Naive thymus-derived CD4-positive, alpha-beta T cell (primary cell): ENCODE measurements at regions not wholly inside any gene's neighbourhood (a gene's known extent, or its start where the extent isn't known, plus 50 kb on each side); places are given as distances from the start of the nearest gene placed in this dataset.

Source experiments
- ATAC-seq: fragments of 150-1000 bp; cut with Tn5 transposase; 2 replicates; pipeline ENCODE4 v1.10.0; 2021; ENCODE audit warnings: mild to moderate bottlenecking, moderate library complexity
- CTCF ChIA-PET: fragments of 350-600 bp; sonication (Branson Sonifier 250); formaldehyde crosslinking; loops from one replicate; lab custom pipeline; 2021; ENCODE audit warnings: antibody characterized with exemption; lab: Charles Lee
- POLR2A ChIA-PET: fragments of 350-600 bp; sonication (Branson Sonifier 250); formaldehyde crosslinking; loops from one replicate; lab custom pipeline; 2021; ENCODE audit warnings: antibody characterized with exemption, inconsistent platforms; lab: Charles Lee
- DNase-seq, 9 donors: peaks; one replicate each; pipeline versions ENCODE4 v3.0.0 to v3.0.0-alpha.2; 2020 to 2022; ENCODE audit warnings: mixed read lengths in 1 of 9
- H3K27ac ChIP-seq: one replicate; pipeline ENCODE4 v1.7.0; 2013; ENCODE audit warnings: mild to moderate bottlenecking, low read depth, low read length, moderate library complexity
- H3K27me3 ChIP-seq, 2 donors: one replicate each; pipeline ENCODE4 v1.7.0; 2013; ENCODE audit warnings: low read length in 2 of 2, mild to moderate bottlenecking in 2 of 2, moderate library complexity in 2 of 2; ENCODE audit not compliant: control insufficient read depth in 2 of 2, insufficient read depth in 2 of 2
- H3K36me3 ChIP-seq, 3 experiments: 1 replicate in 2 of 3; 2 replicates in 1 of 3; pipeline ENCODE4 v1.7.0; 2013; ENCODE audit warnings: low read length in 3 of 3, mild to moderate bottlenecking in 3 of 3, moderate library complexity in 1 of 3; ENCODE audit not compliant: insufficient read depth in 3 of 3, control insufficient read depth in 2 of 3
- H3K4me1 ChIP-seq, 2 donors: one replicate each; pipeline ENCODE4 v1.7.0; 2013; ENCODE audit warnings: low read length in 2 of 2, mild to moderate bottlenecking in 2 of 2, moderate library complexity in 1 of 2; ENCODE audit not compliant: control insufficient read depth in 2 of 2, insufficient read depth in 2 of 2
- H3K4me3 ChIP-seq: 2 replicates; pipeline ENCODE4 v1.7.0; 2013; ENCODE audit warnings: mild to moderate bottlenecking, low read length
- H3K9me3 ChIP-seq, 3 experiments: 1 replicate in 2 of 3; 2 replicates in 1 of 3; pipeline ENCODE4 v1.7.0; 2013; ENCODE audit warnings: low read length in 3 of 3; ENCODE audit not compliant: control insufficient read depth in 2 of 3
- H3K27ac Mint-ChIP-seq, 9 donors: one replicate each; pipeline ENCODE4 v1.8.0; 2020 to 2022; ENCODE audit warnings: mixed read lengths in 9 of 9, mild to moderate bottlenecking in 8 of 9, moderate library complexity in 5 of 9, inconsistent platforms in 2 of 9
- H3K27me3 Mint-ChIP-seq, 5 donors: one replicate each; pipeline ENCODE4 v1.8.0; 2021 to 2022; ENCODE audit warnings: mixed read lengths in 5 of 5, mild to moderate bottlenecking in 1 of 5
- H3K36me3 Mint-ChIP-seq, 5 donors: one replicate each; pipeline ENCODE4 v1.8.0; 2020 to 2022; ENCODE audit warnings: mixed read lengths in 5 of 5, mild to moderate bottlenecking in 3 of 5, inconsistent platforms in 1 of 5
- H3K4me1 Mint-ChIP-seq, 7 donors: one replicate each; pipeline ENCODE4 v1.8.0; 2020 to 2022; ENCODE audit warnings: mixed read lengths in 7 of 7, mild to moderate bottlenecking in 3 of 7, inconsistent platforms in 1 of 7
- H3K4me3 Mint-ChIP-seq, 10 donors: one replicate each; pipeline ENCODE4 v1.8.0; 2020 to 2022; ENCODE audit warnings: mild to moderate bottlenecking in 10 of 10, mixed read lengths in 10 of 10, moderate library complexity in 6 of 10, inconsistent platforms in 2 of 10
- H3K9me3 Mint-ChIP-seq, 11 donors: one replicate each; pipeline ENCODE4 v1.8.0; 2020 to 2022; ENCODE audit warnings: mixed read lengths in 11 of 11, mild to moderate bottlenecking in 4 of 11, inconsistent platforms in 1 of 11, moderate library complexity in 1 of 11
- intact Hi-C, 2 donors: fragments of 100-400 bp; cut with micrococcal nuclease; formaldehyde crosslinking; loops; one replicate each; pipeline ENCODE4 v1.15.1; 2023

DNA sequence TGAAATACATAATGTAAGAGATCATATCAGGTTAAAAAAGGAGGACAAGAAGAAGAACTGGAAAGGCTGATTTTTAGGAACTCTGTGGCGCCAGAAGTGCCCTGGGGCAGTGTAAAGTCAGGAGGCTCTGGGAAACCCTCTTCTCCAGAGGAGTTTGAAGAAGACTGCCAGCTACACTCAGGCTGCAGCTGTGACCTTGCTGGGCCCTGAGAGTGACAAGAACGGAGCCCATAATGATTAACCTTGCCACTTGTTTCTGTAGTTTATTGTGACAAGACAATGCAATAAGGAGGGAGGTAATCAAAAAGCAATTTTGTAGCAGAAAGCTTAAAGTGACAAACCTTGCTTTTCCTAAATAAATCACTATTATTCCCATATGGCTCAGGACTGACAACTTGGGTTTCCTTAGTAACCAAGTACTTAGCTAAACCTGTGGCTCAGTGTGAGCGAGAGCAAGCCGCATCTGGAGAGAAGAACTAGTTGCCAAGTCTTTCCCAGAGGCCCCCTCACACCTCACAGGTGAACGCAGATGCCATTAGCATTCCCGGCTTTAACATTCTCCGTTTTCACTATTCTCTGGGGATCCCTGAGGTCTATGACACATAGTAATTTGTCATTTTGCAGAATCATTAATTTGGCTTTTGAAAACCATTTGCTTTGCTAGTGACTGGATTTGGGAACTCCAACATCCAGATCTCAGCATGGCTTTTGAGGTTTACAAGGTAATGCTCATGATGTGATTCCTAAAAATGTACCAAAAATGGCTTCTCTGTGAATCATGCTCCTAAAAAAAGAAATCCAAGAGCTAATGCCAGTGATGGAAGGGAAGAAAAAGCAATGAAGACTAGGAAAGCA lies 115.9 kb downstream of the OMA1 start:
- Mint-ChIP-seq H3K9me3 (peaks cover 0 to 8% (median 4%) of the 10 kb centered on the region in 11 donors), H3K4me3 (no peak overlapping the region), H3K4me1 (no peaks in the 10 kb centered on the region), H3K36me3 (peaks cover 2 to 44% (median 26%) of the 10 kb centered on the region in 5 donors), H3K27me3 (no peaks in the 10 kb centered on the region), H3K27ac (no peak overlapping the region)
- Histone ChIP-seq H3K27me3 (no peaks in the 10 kb centered on the region), H3K4me1 (no peaks in the 10 kb centered on the region), H3K4me3 (no peak overlapping the region), H3K27ac (no peak overlapping the region), H3K36me3 (no peaks in the 10 kb centered on the region), H3K9me3 (no peaks in the 10 kb centered on the region)
- CTCF ChIA-PET, result no interaction called here
- no peak for DNase-seq
- POLR2A ChIA-PET, result no interaction called here
- intact Hi-C loops, result no loop called here
- no peak for ATAC-seq

DNA sequence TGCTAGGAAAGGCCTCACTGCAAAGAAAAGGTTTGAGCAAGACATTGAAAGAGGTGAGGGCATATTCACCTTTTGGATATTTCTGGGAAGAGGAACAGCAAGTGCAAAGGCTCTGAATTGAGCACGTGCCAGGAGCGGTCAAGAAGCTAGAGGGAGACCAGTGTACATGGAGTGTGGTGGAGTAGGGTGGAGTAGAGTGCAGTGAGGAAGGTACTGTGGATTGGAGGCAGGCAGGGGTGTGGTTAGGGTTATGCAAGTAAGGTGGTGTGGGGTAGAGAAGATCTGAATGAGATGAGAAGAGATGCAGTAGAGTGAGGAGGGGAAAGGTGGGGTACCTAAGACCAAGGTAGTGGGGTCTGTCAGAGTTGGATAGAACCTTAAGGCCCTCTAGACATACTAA lies 119.6 kb downstream of the OMA1 start:
- Histone ChIP-seq H3K4me1 (no peaks in the 10 kb centered on the region), H3K27ac (no peak overlapping the region), H3K4me3 (no peak overlapping the region), H3K36me3 (no peaks in the 10 kb centered on the region), H3K9me3 (no peaks in the 10 kb centered on the region), H3K27me3 (no peaks in the 10 kb centered on the region)
- peaks cover 0 to 4% (median 0%) of the 10 kb centered on the region in 7 donors for H3K4me1 Mint-ChIP-seq
- ChIA-PET POLR2A (no interaction called here), CTCF (no interaction called here)
- H3K9me3 Mint-ChIP-seq, result peaks cover 0 to 8% (median 4%) of the 10 kb centered on the region in 11 donors
- no peak overlapping the region for H3K4me3 Mint-ChIP-seq
- H3K27ac Mint-ChIP-seq, result no peak overlapping the region
- intact Hi-C loops, result no loop called here
- DNase-seq (no peak), ATAC-seq (no peak)
- H3K36me3 Mint-ChIP-seq, result peaks cover 2 to 58% (median 37%) of the 10 kb centered on the region in 5 donors
- peaks cover 0 to 4% (median 0%) of the 10 kb centered on the region in 5 donors for H3K27me3 Mint-ChIP-seq

DNA sequence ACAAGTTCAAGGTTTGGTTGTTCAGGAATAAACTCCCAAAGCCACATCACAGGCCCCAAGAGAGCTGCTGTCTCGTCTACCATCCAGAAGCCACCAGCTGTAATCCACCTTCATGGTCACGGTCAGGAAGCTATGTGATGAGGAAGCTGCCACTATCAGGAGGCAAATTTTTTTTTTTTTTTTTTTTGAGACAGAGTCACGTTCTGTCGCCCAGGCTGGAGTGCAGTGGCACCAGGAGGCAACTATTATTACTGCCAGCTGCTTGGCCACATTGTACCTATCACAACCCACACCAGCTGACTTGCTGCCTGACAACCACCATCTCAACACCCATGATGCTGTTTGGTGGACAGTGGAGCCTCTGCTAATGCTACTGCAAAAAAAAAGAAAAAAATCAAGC lies 124.1 kb downstream of the OMA1 start:
- peaks cover 0 to 4% (median 0%) of the 10 kb centered on the region in 5 donors for H3K27me3 Mint-ChIP-seq
- ATAC-seq (no peak), DNase-seq (no peak)
- intact Hi-C loops, result no loop called here
- Histone ChIP-seq H3K27ac (no peak overlapping the region), H3K36me3 (no peaks in the 10 kb centered on the region), H3K9me3 (no peaks in the 10 kb centered on the region), H3K27me3 (no peaks in the 10 kb centered on the region), H3K4me3 (no peak overlapping the region), H3K4me1 (no peaks in the 10 kb centered on the region)
- no peak overlapping the region for H3K4me3 Mint-ChIP-seq
- CTCF ChIA-PET, result no interaction called here
- H3K27ac Mint-ChIP-seq, result no peak overlapping the region
- POLR2A ChIA-PET, result no interaction called here
- H3K9me3 Mint-ChIP-seq, result peaks cover 0 to 4% (median 0%) of the 10 kb centered on the region in 11 donors
- H3K4me1 Mint-ChIP-seq, result peaks cover 0 to 4% (median 0%) of the 10 kb centered on the region in 7 donors
- H3K36me3 Mint-ChIP-seq, result peaks cover 2 to 44% (median 23%) of the 10 kb centered on the region in 5 donors

DNA sequence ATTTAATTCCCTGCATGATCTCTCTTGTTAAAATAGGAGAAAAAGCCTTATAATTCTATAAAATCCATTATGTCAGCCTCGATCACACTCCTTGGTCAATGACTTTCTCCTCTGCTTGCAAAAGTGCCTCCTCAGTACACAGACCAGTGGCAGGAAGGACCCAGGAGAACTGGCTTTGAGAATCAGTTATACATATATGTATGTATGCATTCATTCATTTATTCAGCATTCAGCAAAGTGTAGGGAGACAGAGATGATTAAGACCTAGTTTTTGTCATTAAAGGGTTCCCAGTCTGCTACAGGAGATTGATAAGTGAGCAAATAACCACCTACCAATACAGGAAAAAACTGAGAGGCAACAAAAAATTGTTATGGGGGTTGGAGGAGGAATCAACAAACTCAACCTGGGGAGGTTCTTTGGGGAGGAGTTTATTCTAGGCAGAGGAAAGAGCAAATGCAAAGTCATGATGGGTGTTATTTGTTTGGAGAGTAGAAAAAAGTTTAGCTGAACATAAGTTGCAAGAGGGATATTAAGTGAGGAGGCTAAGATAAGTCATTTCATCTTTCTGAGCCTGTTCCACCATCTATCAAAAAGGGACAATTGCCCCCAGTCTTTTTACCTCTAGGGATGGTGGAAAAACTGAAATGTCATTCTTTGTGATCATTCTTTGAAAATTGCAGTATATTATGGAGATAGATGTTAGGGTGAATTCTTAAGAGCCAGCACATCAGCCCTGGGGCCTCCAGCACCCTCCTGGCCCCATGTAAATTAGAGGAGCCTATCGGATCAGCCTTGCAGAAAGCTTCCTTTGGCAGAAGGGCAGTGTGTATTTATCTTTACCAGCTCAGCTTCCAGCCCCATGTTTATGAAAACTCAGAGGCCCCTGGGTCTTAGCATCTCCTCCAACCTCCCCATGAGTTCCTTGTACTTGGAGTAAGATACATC lies 128.0 kb downstream of the OMA1 start:
- ChIA-PET CTCF (no interaction called here), POLR2A (no interaction called here)
- Mint-ChIP-seq H3K27ac (no peak overlapping the region), H3K27me3 (no peaks in the 10 kb centered on the region), H3K4me3 (no peak overlapping the region), H3K4me1 (peaks cover 0 to 1% (median 0%) of the 10 kb centered on the region in 7 donors), H3K9me3 (no peaks in the 10 kb centered on the region), H3K36me3 (peaks cover 0 to 23% (median 5%) of the 10 kb centered on the region in 5 donors)
- H3K9me3 ChIP-seq, result no peaks in the 10 kb centered on the region
- no peaks in the 10 kb centered on the region for H3K36me3 ChIP-seq
- DNase-seq (no peak), ATAC-seq (no peak)
- H3K27ac ChIP-seq, result no peak overlapping the region
- intact Hi-C loops, result no loop called here
- no peaks in the 10 kb centered on the region for H3K27me3 ChIP-seq
- H3K4me1 ChIP-seq, result no peaks in the 10 kb centered on the region
- no peak overlapping the region for H3K4me3 ChIP-seq

DNA sequence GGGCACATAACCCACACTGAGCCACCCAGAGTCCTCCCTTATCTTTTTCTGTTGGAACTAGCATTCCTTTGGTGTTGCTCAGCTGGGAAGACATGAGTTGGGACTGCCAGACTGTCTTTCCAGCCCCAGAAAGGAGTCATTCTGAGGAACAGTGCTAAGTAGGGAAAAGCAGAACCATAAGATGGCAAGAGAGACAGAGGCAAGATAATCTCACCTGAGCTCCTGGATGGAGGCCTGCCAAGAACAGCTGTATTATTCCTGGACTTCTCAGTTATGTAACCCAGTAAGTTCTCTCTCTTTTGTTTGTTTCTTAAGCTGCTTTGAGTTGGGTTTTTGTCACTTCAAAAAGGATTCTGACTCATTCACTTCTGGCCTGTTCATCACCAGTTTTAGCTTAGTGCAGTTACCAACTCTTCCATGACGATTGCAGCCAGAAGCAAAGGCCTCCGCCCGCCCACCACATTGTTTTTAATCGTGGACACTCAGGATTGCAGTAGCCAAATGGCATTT lies 134.4 kb downstream of the OMA1 start:
- no peaks in the 10 kb centered on the region for H3K9me3 Mint-ChIP-seq
- Histone ChIP-seq H3K36me3 (no peaks in the 10 kb centered on the region), H3K27me3 (no peaks in the 10 kb centered on the region), H3K9me3 (no peaks in the 10 kb centered on the region), H3K4me1 (no peaks in the 10 kb centered on the region), H3K27ac (no peak overlapping the region), H3K4me3 (no peak overlapping the region)
- POLR2A ChIA-PET, result no interaction called here
- no peak overlapping the region for H3K27ac Mint-ChIP-seq
- DNase-seq, result no peak
- intact Hi-C loops, result no loop called here
- peaks cover 0 to 3% (median 0%) of the 10 kb centered on the region in 5 donors for H3K27me3 Mint-ChIP-seq
- peaks cover 0 to 29% (median 5%) of the 10 kb centered on the region in 5 donors for H3K36me3 Mint-ChIP-seq
- no peak overlapping the region for H3K4me3 Mint-ChIP-seq
- H3K4me1 Mint-ChIP-seq, result no peaks in the 10 kb centered on the region
- CTCF ChIA-PET, result no interaction called here
- no peak for ATAC-seq

DNA sequence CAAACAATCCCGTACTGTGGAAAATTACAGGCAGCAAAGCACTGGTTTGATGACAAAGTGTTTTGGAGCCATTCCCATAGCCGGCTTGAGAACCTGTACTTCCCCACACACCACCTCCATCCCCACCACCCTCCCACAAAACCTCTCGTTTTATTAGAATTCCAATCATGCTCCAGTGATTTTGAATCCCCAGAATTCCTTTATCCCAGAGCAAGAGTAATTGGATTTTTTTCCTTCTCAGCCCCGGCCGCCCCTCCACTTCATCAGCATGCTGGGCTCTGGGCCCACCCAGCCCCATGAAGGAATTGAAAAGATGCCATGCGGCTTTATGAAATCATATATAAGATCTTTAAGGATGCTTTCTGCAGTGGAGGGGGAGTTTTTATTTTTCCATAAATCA lies 136.6 kb downstream of the OMA1 start:
- ATAC-seq (no peak), DNase-seq (no peak)
- ChIA-PET POLR2A (no interaction called here), CTCF (no interaction called here)
- Mint-ChIP-seq H3K4me3 (no peak overlapping the region), H3K36me3 (peaks cover 0 to 36% (median 1%) of the 10 kb centered on the region in 5 donors), H3K9me3 (no peaks in the 10 kb centered on the region), H3K27ac (peak overlapping the region in 1 of 9 donors; percentile 32), H3K4me1 (no peaks in the 10 kb centered on the region), H3K27me3 (peaks cover 0 to 4% (median 0%) of the 10 kb centered on the region in 5 donors)
- H3K4me1 ChIP-seq, result no peaks in the 10 kb centered on the region
- intact Hi-C loops, result no loop called here
- H3K9me3 ChIP-seq, result no peaks in the 10 kb centered on the region
- no peak overlapping the region for H3K4me3 ChIP-seq
- no peaks in the 10 kb centered on the region for H3K27me3 ChIP-seq
- H3K27ac ChIP-seq, result no peak overlapping the region
- H3K36me3 ChIP-seq, result no peaks in the 10 kb centered on the region
